ENCODE measurements at regions not wholly inside any gene's neighbourhood (a gene's known extent, or its start where the extent isn't known, plus 50 kb on each side); places are given as distances from the start of the nearest gene placed in this dataset.
"Not testable (repeated sequence)": the region's sequence is repeated elsewhere in the genome, so short reads cannot be mapped to it uniquely, and the experiment has no call there.

GRCh38 chr7:108818742-108819141 lies 249.1 kb downstream of the DNAJB9 start:
- no peak for DNase-seq

GRCh38 chr7:108824840-108825580 lies 255.3 kb downstream of the DNAJB9 start:
- peak; percentile 82 for DNase-seq

- no peak for DNase-seq
These were observed 255.9 kb downstream of the DNAJB9 start for GRCh38 chr7:108825581-108825909.

- DNase-seq, result peak; percentile 22
These were observed 266.6 kb downstream of the DNAJB9 start for GRCh38 chr7:108836256-108836655.

- DNase-seq, result peak; percentile 6
These were observed 268.5 kb downstream of the DNAJB9 start for GRCh38 chr7:108838198-108838597.

GRCh38 chr7:108839076-108839475 lies 269.4 kb downstream of the DNAJB9 start:
- DNase-seq, result peak; percentile 72

GRCh38 chr7:108845951-108846350 lies 276.3 kb downstream of the DNAJB9 start:
- no peak for DNase-seq

GRCh38 chr7:108846471-108846870 lies 276.8 kb downstream of the DNAJB9 start:
- no peak for DNase-seq

- no peak for DNase-seq
These were observed 278.8 kb downstream of the DNAJB9 start for GRCh38 chr7:108848486-108848885.

- no peak for DNase-seq
These were observed 290.9 kb downstream of the DNAJB9 start for GRCh38 chr7:108860615-108861014.

GRCh38 chr7:108861071-108861470 lies 291.4 kb downstream of the DNAJB9 start:
- no peak for DNase-seq

GRCh38 chr7:108863227-108863848 lies 293.7 kb downstream of the DNAJB9 start:
- DNase-seq, result no peak

- no peak for DNase-seq
These were observed 299.4 kb downstream of the DNAJB9 start for GRCh38 chr7:108869070-108869469.

- peak; percentile 8 for DNase-seq
These were observed 305.5 kb downstream of the DNAJB9 start for GRCh38 chr7:108875139-108875538.

GRCh38 chr7:108890862-108891261 lies 321.2 kb downstream of the DNAJB9 start:
- DNase-seq, result no peak

GRCh38 chr7:108908456-108908855 lies 338.8 kb downstream of the DNAJB9 start:
- DNase-seq, result no peak

- no peak for DNase-seq
These were observed 341.3 kb downstream of the DNAJB9 start for GRCh38 chr7:108911016-108911415.

- DNase-seq, result no peak
These were observed 350.8 kb downstream of the DNAJB9 start for GRCh38 chr7:108920490-108920889.

GRCh38 chr7:108943048-108943447 lies 373.4 kb downstream of the DNAJB9 start:
- not testable (repeated sequence) for DNase-seq

- no peak for DNase-seq
These were observed 377.9 kb downstream of the DNAJB9 start for GRCh38 chr7:108947526-108947925.

- DNase-seq, result no peak
These were observed 402.3 kb downstream of the DNAJB9 start for GRCh38 chr7:108972004-108972403.

GRCh38 chr7:108973075-108973474 lies 403.4 kb downstream of the DNAJB9 start:
- no peak for DNase-seq

GRCh38 chr7:108974641-108975040 lies 405.0 kb downstream of the DNAJB9 start:
- no peak for DNase-seq

GRCh38 chr7:108985037-108985436 lies 415.4 kb downstream of the DNAJB9 start:
- DNase-seq, result no peak

- DNase-seq, result no peak
These were observed 419.6 kb downstream of the DNAJB9 start for GRCh38 chr7:108989319-108989718.

All from fibroblast of skin of right quadriceps (primary cell).